ENCODE measurements at regions not wholly inside any gene's neighbourhood (a gene's known extent, or its start where the extent isn't known, plus 50 kb on each side); places are given as distances from the start of the nearest gene placed in this dataset.

DNA sequence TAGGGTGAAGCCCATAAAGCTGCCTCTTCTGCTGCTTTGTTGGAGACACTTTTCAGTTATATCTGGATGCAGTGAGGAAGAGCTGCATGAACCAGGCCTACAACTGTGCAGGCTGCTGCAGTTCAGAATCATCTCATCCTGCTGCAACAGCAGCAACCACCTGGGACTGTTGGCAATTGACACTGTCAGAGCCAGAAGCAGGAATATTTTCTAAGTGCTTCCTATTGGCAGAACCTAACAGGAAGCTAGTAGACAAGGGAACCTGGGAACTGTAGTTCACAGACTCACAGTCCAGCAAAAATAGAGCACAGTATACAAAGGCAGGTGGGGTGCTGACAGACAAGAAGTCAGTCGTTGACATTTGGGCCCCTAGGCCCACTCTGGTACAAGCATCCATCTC, 452.9 kb upstream of the SPRED2 start:
- TF ChIP-seq MAX (CRISPR knock-in tag; IDR thresholded peaks at IDR 0.05), result no peak
- TF ChIP-seq CTCF (IDR thresholded peaks at IDR 0.05), result no peak

Measured in WTC11 (cell line).